KMS-11 (cell line): ENCODE measurements at regions not wholly inside any gene's neighbourhood (a gene's known extent, or its start where the extent isn't known, plus 50 kb on each side); places are given as distances from the start of the nearest gene placed in this dataset.

Experiments used
- H2AFZ ChIP-seq: fragments of 200-600 bp; sonication (generic); 2 replicates; pipeline ENCODE4 v1.6.1; 2016; ENCODE audit warnings: antibody characterized with exemption, mixed run types, low read depth
- H3K27ac ChIP-seq: fragments of 200-600 bp; sonication (generic); 2 replicates; pipeline ENCODE4 v1.6.1; 2016; ENCODE audit warnings: mild to moderate bottlenecking, mixed run types
- H3K27me3 ChIP-seq: fragments of 200-600 bp; sonication (generic); 2 replicates; pipeline ENCODE4 v1.6.1; 2017; ENCODE audit warnings: mild to moderate bottlenecking, low read depth, mixed run types, moderate library complexity; ENCODE audit not compliant: insufficient read depth
- H3K36me3 ChIP-seq: fragments of 200-600 bp; sonication (generic); 2 replicates; pipeline ENCODE4 v1.6.1; 2017; ENCODE audit warnings: mild to moderate bottlenecking, mixed run types; ENCODE audit not compliant: insufficient read depth
- H3K4me1 ChIP-seq: fragments of 200-600 bp; sonication (generic); 2 replicates; pipeline ENCODE4 v1.6.1; 2016; ENCODE audit warnings: mild to moderate bottlenecking, low read depth, mixed run types; ENCODE audit not compliant: poor library complexity, severe bottlenecking
- H3K4me2 ChIP-seq: fragments of 200-600 bp; sonication (generic); 2 replicates; pipeline ENCODE4 v1.7.0; 2016; ENCODE audit warnings: mild to moderate bottlenecking, mixed run types
- H3K4me3 ChIP-seq: fragments of 200-600 bp; sonication (generic); IDR thresholded peaks from 2 replicates; pipeline ENCODE4 v1.6.1; 2017; ENCODE audit warnings: low read depth, low read length, mixed read lengths; ENCODE audit not compliant: insufficient read depth
- H3K79me2 ChIP-seq: fragments of 200-600 bp; sonication (generic); 2 replicates; pipeline ENCODE4 v1.6.1; 2016; ENCODE audit warnings: low read depth, mixed run types; ENCODE audit not compliant: insufficient read depth
- H3K9ac ChIP-seq: fragments of 200-600 bp; sonication (generic); 2 replicates; pipeline ENCODE4 v1.6.1; 2016; ENCODE audit warnings: mild to moderate bottlenecking, mixed run types
- H4K20me1 ChIP-seq: fragments of 200-600 bp; sonication (generic); 2 replicates; pipeline ENCODE4 v1.6.1; 2016; ENCODE audit warnings: mild to moderate bottlenecking, mixed run types; ENCODE audit not compliant: insufficient read depth
- TF ChIP-seq, protein P1 (sequence below): fragments of 200-600 bp; sonication (generic); conservative IDR thresholded peaks from 2 replicates; pipeline ENCODE4 v1.6.1; 2017; ENCODE audit warnings: low read depth, mild to moderate bottlenecking, antibody characterized with exemption, low read length, moderate library complexity, mixed read lengths

DNA sequence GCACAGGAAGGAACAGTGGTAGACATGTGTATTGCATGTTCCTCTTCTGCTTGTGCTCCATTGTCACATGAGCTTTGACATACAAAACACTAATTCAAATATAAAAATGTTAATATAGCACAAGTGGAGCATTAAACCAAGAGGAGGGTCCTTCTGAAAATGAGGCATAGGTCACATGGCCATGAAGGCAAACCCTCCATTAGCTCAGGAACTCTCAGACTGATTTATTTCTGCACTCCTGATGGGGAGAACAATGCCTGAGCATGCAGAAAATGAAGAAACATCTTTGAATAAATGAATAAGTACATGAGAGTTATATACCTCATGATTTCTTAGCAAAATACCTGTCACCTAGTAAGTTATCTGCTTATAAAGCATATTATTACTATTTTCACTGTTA lies 769.2 kb upstream of the EPHA5 start:
- H2AFZ ChIP-seq, result no peak overlapping the region
- H3K4me1 ChIP-seq, result no peaks in the 10 kb centered on the region
- no peak overlapping the region for H3K4me2 ChIP-seq
- TF ChIP-seq, protein P1, sequence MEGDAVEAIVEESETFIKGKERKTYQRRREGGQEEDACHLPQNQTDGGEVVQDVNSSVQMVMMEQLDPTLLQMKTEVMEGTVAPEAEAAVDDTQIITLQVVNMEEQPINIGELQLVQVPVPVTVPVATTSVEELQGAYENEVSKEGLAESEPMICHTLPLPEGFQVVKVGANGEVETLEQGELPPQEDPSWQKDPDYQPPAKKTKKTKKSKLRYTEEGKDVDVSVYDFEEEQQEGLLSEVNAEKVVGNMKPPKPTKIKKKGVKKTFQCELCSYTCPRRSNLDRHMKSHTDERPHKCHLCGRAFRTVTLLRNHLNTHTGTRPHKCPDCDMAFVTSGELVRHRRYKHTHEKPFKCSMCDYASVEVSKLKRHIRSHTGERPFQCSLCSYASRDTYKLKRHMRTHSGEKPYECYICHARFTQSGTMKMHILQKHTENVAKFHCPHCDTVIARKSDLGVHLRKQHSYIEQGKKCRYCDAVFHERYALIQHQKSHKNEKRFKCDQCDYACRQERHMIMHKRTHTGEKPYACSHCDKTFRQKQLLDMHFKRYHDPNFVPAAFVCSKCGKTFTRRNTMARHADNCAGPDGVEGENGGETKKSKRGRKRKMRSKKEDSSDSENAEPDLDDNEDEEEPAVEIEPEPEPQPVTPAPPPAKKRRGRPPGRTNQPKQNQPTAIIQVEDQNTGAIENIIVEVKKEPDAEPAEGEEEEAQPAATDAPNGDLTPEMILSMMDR, result no peak
- H3K27me3 ChIP-seq, result no peaks in the 10 kb centered on the region
- H3K4me3 ChIP-seq, result no peak overlapping the region
- H4K20me1 ChIP-seq, result no peaks in the 10 kb centered on the region
- no peak overlapping the region for H3K27ac ChIP-seq
- H3K79me2 ChIP-seq, result no peaks in the 10 kb centered on the region
- no peak overlapping the region for H3K9ac ChIP-seq
- H3K36me3 ChIP-seq, result no peaks in the 10 kb centered on the region

DNA sequence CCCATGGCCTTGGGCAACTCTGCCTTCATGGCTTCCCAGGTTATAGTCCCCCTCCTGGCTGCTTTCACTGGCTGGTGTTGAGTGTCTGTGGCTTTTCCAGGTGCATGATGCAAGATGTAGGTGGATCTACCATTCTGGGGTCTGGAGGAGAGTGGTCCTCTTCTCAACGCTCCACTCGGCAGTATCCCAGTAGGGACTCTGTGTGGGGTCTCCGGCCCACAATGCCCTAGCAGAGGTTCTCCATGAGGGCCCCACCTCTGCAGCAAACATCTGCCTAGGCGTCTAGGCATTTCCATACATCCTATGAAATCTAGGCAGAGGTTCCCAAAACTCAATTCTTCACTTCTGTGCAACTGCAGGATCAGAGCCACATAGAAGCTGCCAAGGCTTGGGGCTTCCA lies 763.4 kb upstream of the EPHA5 start:
- Histone ChIP-seq H3K27ac (no peak overlapping the region), H3K9ac (no peak overlapping the region), H3K27me3 (no peaks in the 10 kb centered on the region), H3K79me2 (no peaks in the 10 kb centered on the region), H3K4me1 (no peaks in the 10 kb centered on the region), H3K4me3 (no peak overlapping the region), H3K4me2 (no peak overlapping the region), H3K36me3 (no peaks in the 10 kb centered on the region), H2AFZ (no peak overlapping the region), H4K20me1 (no peaks in the 10 kb centered on the region)
- TF ChIP-seq, protein P1, result no peak

DNA sequence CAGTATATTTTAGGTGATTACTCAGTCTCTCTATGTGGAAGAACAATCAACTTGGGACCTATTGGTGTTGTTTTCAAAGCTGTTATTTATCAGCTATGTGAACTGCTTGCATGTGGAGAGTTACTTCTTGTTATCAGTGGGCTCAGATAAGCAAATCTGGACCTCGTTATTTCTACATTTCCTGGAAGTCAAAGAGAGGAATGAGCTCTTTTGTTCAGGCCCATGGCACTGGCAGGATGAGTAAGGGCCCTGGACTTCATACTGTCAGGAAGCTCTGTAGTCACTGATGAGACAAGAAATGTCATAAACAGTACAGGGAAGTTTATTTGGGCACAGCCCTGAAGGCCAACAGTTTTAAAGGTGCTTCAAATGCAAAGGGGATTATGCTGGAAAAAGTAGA lies 760.6 kb upstream of the EPHA5 start:
- Histone ChIP-seq H3K4me1 (no peaks in the 10 kb centered on the region), H3K27me3 (no peaks in the 10 kb centered on the region), H4K20me1 (no peaks in the 10 kb centered on the region), H3K79me2 (no peaks in the 10 kb centered on the region), H3K36me3 (no peaks in the 10 kb centered on the region), H3K4me3 (no peak overlapping the region), H3K9ac (no peak overlapping the region), H2AFZ (no peak overlapping the region), H3K4me2 (no peak overlapping the region), H3K27ac (no peak overlapping the region)
- TF ChIP-seq, protein P1, result no peak

DNA sequence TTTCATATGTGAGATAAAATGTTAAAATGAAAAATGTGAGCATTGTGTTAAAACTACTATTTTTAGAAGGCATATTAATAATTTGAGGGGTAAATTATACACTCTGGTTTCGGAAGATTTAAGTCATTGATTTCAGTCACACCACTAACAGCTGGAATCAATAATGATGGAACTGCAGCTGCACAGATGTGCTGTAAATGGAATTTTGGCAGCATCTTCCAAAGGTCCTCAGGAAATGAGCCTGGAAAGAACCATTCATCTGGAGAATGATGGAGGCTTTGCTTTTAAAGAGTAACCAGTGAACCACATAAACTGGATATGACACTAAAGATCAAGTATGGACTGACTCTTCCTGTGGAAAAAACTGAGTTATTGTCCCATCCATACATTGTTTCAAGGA lies 759.0 kb upstream of the EPHA5 start:
- no peaks in the 10 kb centered on the region for H4K20me1 ChIP-seq
- H2AFZ ChIP-seq, result no peak overlapping the region
- TF ChIP-seq, protein P1, result no peak
- H3K27ac ChIP-seq, result no peak overlapping the region
- no peak overlapping the region for H3K4me3 ChIP-seq
- no peaks in the 10 kb centered on the region for H3K79me2 ChIP-seq
- H3K36me3 ChIP-seq, result no peaks in the 10 kb centered on the region
- H3K9ac ChIP-seq, result no peak overlapping the region
- H3K4me1 ChIP-seq, result no peaks in the 10 kb centered on the region
- no peaks in the 10 kb centered on the region for H3K27me3 ChIP-seq
- H3K4me2 ChIP-seq, result no peak overlapping the region

DNA sequence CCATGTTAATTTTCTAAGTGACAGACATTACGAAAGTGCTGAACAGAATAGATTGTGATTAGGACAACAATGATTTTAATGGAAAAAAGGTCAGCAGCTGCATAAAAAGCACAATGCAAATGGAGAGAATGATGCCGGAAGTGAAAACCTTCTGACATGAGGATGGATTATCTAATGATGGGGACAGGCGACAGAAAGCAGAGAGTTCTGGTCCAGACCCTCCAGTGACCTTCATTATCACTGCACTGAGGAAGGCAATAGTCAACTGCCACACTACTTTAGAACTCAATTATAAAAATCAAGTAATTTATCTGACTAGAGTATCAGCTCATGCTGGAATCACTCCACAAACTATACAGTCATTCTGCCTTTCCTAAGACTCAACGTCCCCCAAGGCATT lies 746.1 kb upstream of the EPHA5 start:
- Histone ChIP-seq H3K36me3 (no peaks in the 10 kb centered on the region), H3K9ac (no peak overlapping the region), H3K4me3 (no peak overlapping the region), H3K27me3 (no peaks in the 10 kb centered on the region), H2AFZ (no peak overlapping the region), H3K4me2 (no peak overlapping the region), H4K20me1 (no peaks in the 10 kb centered on the region), H3K79me2 (no peaks in the 10 kb centered on the region), H3K27ac (no peak overlapping the region), H3K4me1 (no peaks in the 10 kb centered on the region)
- TF ChIP-seq, protein P1, result no peak
